ENCODE measurements at regions not wholly inside any gene's neighbourhood (a gene's known extent, or its start where the extent isn't known, plus 50 kb on each side); places are given as distances from the start of the nearest gene placed in this dataset.

DNA sequence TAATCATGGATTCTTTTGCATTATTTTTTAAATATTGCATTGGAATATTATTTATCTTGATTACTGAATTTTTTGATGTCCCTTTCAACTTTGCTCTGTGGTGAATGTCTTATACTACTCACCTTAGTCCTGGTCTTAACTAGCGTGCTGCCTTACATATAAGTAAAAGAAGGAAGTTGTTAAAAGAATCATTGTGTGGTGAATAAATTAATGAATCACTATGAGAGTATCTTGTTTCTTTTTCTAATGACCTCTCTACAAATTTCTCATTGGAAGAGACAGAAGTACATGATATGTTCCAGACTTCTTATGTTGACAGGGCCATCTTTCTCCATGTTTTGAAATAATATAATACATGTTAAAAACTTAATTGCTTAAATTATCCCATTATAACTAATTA, 432.6 kb upstream of the MMADHC start:
- no peak overlapping the region for H3K9ac ChIP-seq (ENCODE audit: low read depth in 1 of 2, low read length in 2 of 2)
- no peak overlapping the region for H3K27ac ChIP-seq (ENCODE audit: low read depth in 2 of 2, low read length in 2 of 2)
- no peaks in the 10 kb centered on the region for H3K9me3 ChIP-seq (ENCODE audit: control insufficient read depth in 2 of 2, low read length in 2 of 2)
- no peaks in the 10 kb centered on the region for H3K36me3 ChIP-seq (ENCODE audit: control insufficient read depth in 2 of 2, insufficient read depth in 2 of 2, low read length in 2 of 2)
- H3K27me3 ChIP-seq (ENCODE audit: control insufficient read depth in 2 of 2, insufficient read depth in 2 of 2, low read length in 2 of 2), result no peaks in the 10 kb centered on the region
- no peaks in the 10 kb centered on the region for H3K4me1 ChIP-seq (ENCODE audit: control insufficient read depth in 2 of 2, insufficient read depth in 2 of 2, low read length in 2 of 2)
- H3K4me3 ChIP-seq (ENCODE audit: low read length in 2 of 2), result no peak overlapping the region

DNA sequence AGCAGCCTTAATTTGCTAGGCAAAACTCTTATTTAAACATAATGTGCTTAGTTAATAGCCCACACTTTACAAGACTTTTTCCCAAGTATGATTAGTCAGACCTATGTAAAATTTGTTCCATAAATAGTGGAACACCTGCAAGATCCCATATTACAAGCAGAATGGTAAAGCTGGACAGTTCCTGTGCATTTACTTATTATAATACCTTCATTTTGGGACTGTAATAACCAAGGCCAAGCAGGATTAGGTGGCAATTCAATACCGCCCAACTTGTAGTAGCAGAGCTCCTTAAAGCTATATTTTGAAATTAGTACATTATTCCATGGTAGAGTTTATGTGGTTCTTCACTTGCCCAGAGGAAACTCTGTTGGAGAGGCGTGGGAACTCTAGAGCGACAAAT, 431.5 kb upstream of the MMADHC start:
- H3K9me3 ChIP-seq (ENCODE audit: control insufficient read depth in 2 of 2, low read length in 2 of 2), result no peaks in the 10 kb centered on the region
- H3K9ac ChIP-seq (ENCODE audit: low read depth in 1 of 2, low read length in 2 of 2), result no peak overlapping the region
- H3K4me1 ChIP-seq (ENCODE audit: control insufficient read depth in 2 of 2, insufficient read depth in 2 of 2, low read length in 2 of 2), result no peaks in the 10 kb centered on the region
- H3K27ac ChIP-seq (ENCODE audit: low read depth in 2 of 2, low read length in 2 of 2), result no peak overlapping the region
- no peak overlapping the region for H3K4me3 ChIP-seq (ENCODE audit: low read length in 2 of 2)
- H3K27me3 ChIP-seq (ENCODE audit: control insufficient read depth in 2 of 2, insufficient read depth in 2 of 2, low read length in 2 of 2), result no peaks in the 10 kb centered on the region
- H3K36me3 ChIP-seq (ENCODE audit: control insufficient read depth in 2 of 2, insufficient read depth in 2 of 2, low read length in 2 of 2), result no peaks in the 10 kb centered on the region

DNA sequence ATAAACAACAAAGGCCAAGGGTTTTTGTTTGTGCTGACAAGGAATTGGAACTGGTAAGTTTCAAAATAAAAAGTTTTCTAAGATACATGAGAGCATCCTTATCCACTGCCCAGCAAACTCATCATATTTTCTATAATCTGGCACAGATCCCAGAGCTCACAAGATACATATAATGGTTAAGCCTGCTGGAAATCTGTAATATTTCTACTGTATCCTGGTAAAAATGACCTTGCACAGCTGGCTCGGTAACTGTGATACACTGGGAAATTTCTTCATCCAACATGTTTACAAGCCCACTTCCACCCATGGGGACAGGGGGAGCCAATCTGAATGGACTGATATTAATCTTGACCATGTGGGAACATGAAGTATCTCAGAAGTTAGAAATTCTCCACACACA, 425.4 kb upstream of the MMADHC start:
- H3K36me3 ChIP-seq (ENCODE audit: control insufficient read depth in 2 of 2, insufficient read depth in 2 of 2, low read length in 2 of 2), result no peaks in the 10 kb centered on the region
- H3K27me3 ChIP-seq (ENCODE audit: control insufficient read depth in 2 of 2, insufficient read depth in 2 of 2, low read length in 2 of 2), result no peaks in the 10 kb centered on the region
- H3K4me1 ChIP-seq (ENCODE audit: control insufficient read depth in 2 of 2, insufficient read depth in 2 of 2, low read length in 2 of 2), result no peaks in the 10 kb centered on the region
- H3K9ac ChIP-seq (ENCODE audit: low read depth in 1 of 2, low read length in 2 of 2), result no peak overlapping the region
- H3K4me3 ChIP-seq (ENCODE audit: low read length in 2 of 2), result no peak overlapping the region
- H3K27ac ChIP-seq (ENCODE audit: low read depth in 2 of 2, low read length in 2 of 2), result no peak overlapping the region
- no peaks in the 10 kb centered on the region for H3K9me3 ChIP-seq (ENCODE audit: control insufficient read depth in 2 of 2, low read length in 2 of 2)

- H3K27ac ChIP-seq (ENCODE audit: low read depth in 2 of 2, low read length in 2 of 2), result no peak overlapping the region
- no peaks in the 10 kb centered on the region for H3K27me3 ChIP-seq (ENCODE audit: control insufficient read depth in 2 of 2, insufficient read depth in 2 of 2, low read length in 2 of 2)
- no peaks in the 10 kb centered on the region for H3K4me1 ChIP-seq (ENCODE audit: control insufficient read depth in 2 of 2, insufficient read depth in 2 of 2, low read length in 2 of 2)
- no peak overlapping the region for H3K9ac ChIP-seq (ENCODE audit: low read depth in 1 of 2, low read length in 2 of 2)
- H3K9me3 ChIP-seq (ENCODE audit: control insufficient read depth in 2 of 2, low read length in 2 of 2), result no peaks in the 10 kb centered on the region
- H3K4me3 ChIP-seq (ENCODE audit: low read length in 2 of 2), result no peak overlapping the region
- no peaks in the 10 kb centered on the region for H3K36me3 ChIP-seq (ENCODE audit: control insufficient read depth in 2 of 2, insufficient read depth in 2 of 2, low read length in 2 of 2)
Observed at GRCh38 chr2:150011161-150011730, 423.7 kb upstream of the MMADHC start.

DNA sequence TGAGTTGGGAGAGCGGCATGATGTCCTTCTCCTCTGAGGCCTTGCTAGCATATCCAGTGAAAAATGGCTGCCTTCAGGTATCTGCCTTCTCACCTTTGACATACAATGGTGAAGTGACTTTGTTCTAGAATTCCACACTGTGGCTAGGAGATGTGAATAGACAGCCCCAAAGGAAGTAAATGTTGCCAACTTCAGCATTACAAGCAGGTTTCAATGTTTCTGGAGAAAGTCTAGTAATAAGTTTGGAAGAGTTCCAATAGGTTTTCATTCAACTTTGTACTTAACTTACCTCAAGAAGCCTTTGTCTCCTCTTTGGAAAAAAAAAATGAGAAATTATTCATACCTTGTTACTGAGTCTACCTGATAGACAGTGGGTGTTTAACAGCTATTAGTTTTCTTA, 421.3 kb upstream of the MMADHC start:
- Histone ChIP-seq H3K4me1 (ENCODE audit: control insufficient read depth in 2 of 2, insufficient read depth in 2 of 2, low read length in 2 of 2) (no peaks in the 10 kb centered on the region), H3K9ac (ENCODE audit: low read depth in 1 of 2, low read length in 2 of 2) (no peak overlapping the region), H3K27ac (ENCODE audit: low read depth in 2 of 2, low read length in 2 of 2) (no peak overlapping the region), H3K4me3 (ENCODE audit: low read length in 2 of 2) (no peak overlapping the region), H3K36me3 (ENCODE audit: control insufficient read depth in 2 of 2, insufficient read depth in 2 of 2, low read length in 2 of 2) (no peaks in the 10 kb centered on the region), H3K9me3 (ENCODE audit: control insufficient read depth in 2 of 2, low read length in 2 of 2) (no peaks in the 10 kb centered on the region), H3K27me3 (ENCODE audit: control insufficient read depth in 2 of 2, insufficient read depth in 2 of 2, low read length in 2 of 2) (no peaks in the 10 kb centered on the region)

DNA sequence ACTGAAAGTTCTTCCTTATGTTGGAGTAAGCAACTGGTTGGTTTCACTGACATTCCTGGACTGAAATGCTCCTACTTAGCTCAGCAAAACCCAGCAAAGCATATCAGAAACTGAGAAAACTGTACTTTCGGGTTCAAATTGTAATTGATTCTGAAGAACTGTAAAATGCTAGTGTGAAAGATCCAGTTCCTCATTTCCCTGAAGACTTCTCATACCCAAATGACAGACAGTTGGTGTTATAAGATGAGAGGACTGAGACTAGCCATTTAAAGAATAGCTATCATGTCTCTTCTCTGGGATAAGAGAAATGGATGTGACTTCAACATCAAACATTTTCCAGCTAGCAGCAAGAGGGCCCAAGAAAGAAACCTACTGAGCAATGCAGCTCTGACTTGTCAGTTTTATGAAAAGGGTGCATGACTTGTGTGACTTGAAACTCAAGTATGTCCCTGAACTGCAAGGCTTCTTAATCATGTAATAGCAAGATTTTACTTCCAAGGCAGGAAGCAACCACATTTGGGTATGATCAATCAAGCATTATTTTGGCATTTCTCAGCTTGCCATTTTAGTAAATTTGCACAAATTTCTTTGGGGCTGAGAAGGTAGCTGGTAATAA, 420.3 kb upstream of the MMADHC start:
- Histone ChIP-seq H3K27me3 (ENCODE audit: control insufficient read depth in 2 of 2, insufficient read depth in 2 of 2, low read length in 2 of 2) (no peaks in the 10 kb centered on the region), H3K4me1 (ENCODE audit: control insufficient read depth in 2 of 2, insufficient read depth in 2 of 2, low read length in 2 of 2) (no peaks in the 10 kb centered on the region), H3K36me3 (ENCODE audit: control insufficient read depth in 2 of 2, insufficient read depth in 2 of 2, low read length in 2 of 2) (no peaks in the 10 kb centered on the region), H3K9me3 (ENCODE audit: control insufficient read depth in 2 of 2, low read length in 2 of 2) (no peaks in the 10 kb centered on the region), H3K4me3 (ENCODE audit: low read length in 2 of 2) (no peak overlapping the region), H3K27ac (ENCODE audit: low read depth in 2 of 2, low read length in 2 of 2) (no peak overlapping the region), H3K9ac (ENCODE audit: low read depth in 1 of 2, low read length in 2 of 2) (no peak overlapping the region)

DNA sequence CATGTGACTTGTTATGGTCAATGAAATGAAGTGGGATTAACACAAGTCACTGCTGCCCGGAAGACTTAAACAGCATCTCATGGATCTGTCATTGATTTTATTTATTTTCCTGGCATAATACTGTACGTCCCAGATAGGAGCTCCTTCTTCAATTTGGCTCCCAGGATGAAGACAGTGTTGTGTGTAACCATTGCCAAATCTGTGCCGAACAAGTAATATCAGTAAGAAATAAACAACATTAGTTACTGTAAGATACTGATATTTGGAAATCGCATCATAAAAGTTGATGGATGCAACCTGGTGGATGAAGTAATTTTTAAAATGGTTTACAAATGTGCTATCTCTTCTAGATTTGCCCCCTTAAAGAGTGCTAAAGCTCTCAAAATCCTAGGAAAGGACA, 419.0 kb upstream of the MMADHC start:
- no peaks in the 10 kb centered on the region for H3K9me3 ChIP-seq (ENCODE audit: control insufficient read depth in 2 of 2, low read length in 2 of 2)
- no peak overlapping the region for H3K4me3 ChIP-seq (ENCODE audit: low read length in 2 of 2)
- H3K9ac ChIP-seq (ENCODE audit: low read depth in 1 of 2, low read length in 2 of 2), result no peak overlapping the region
- H3K27me3 ChIP-seq (ENCODE audit: control insufficient read depth in 2 of 2, insufficient read depth in 2 of 2, low read length in 2 of 2), result no peaks in the 10 kb centered on the region
- no peaks in the 10 kb centered on the region for H3K36me3 ChIP-seq (ENCODE audit: control insufficient read depth in 2 of 2, insufficient read depth in 2 of 2, low read length in 2 of 2)
- H3K27ac ChIP-seq (ENCODE audit: low read depth in 2 of 2, low read length in 2 of 2), result no peak overlapping the region
- H3K4me1 ChIP-seq (ENCODE audit: control insufficient read depth in 2 of 2, insufficient read depth in 2 of 2, low read length in 2 of 2), result no peaks in the 10 kb centered on the region

GRCh38 chr2:150003544-150003943, 416.0 kb upstream of the MMADHC start:
- H3K4me1 ChIP-seq (ENCODE audit: control insufficient read depth in 2 of 2, insufficient read depth in 2 of 2, low read length in 2 of 2), result no peaks in the 10 kb centered on the region
- H3K9ac ChIP-seq (ENCODE audit: low read depth in 1 of 2, low read length in 2 of 2), result no peak overlapping the region
- no peaks in the 10 kb centered on the region for H3K9me3 ChIP-seq (ENCODE audit: control insufficient read depth in 2 of 2, low read length in 2 of 2)
- no peak overlapping the region for H3K4me3 ChIP-seq (ENCODE audit: low read length in 2 of 2)
- H3K36me3 ChIP-seq (ENCODE audit: control insufficient read depth in 2 of 2, insufficient read depth in 2 of 2, low read length in 2 of 2), result no peaks in the 10 kb centered on the region
- no peak overlapping the region for H3K27ac ChIP-seq (ENCODE audit: low read depth in 2 of 2, low read length in 2 of 2)
- H3K27me3 ChIP-seq (ENCODE audit: control insufficient read depth in 2 of 2, insufficient read depth in 2 of 2, low read length in 2 of 2), result no peaks in the 10 kb centered on the region

DNA sequence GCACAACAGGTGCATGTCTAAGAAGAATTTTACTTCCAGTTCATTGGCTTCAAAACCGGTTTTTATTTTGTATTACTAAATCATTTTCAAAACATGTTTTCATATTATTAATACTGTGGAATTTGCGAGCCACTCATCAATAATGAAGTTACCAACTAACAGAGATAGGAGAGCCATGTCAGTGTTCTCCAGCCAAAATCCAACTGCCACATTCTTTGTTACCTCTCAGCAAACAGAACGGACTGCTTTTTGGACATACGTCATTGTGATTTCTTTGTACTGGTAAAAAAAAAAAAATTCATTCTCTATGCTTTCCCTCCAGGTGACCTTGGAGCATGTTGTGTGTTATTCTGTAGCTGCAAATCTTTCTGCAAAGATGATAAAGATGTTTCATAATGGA, 414.2 kb upstream of the MMADHC start:
- no peak overlapping the region for H3K4me3 ChIP-seq (ENCODE audit: low read length in 2 of 2)
- H3K9me3 ChIP-seq (ENCODE audit: control insufficient read depth in 2 of 2, low read length in 2 of 2), result no peaks in the 10 kb centered on the region
- H3K27ac ChIP-seq (ENCODE audit: low read depth in 2 of 2, low read length in 2 of 2), result no peak overlapping the region
- no peak overlapping the region for H3K9ac ChIP-seq (ENCODE audit: low read depth in 1 of 2, low read length in 2 of 2)
- H3K4me1 ChIP-seq (ENCODE audit: control insufficient read depth in 2 of 2, insufficient read depth in 2 of 2, low read length in 2 of 2), result no peaks in the 10 kb centered on the region
- no peaks in the 10 kb centered on the region for H3K36me3 ChIP-seq (ENCODE audit: control insufficient read depth in 2 of 2, insufficient read depth in 2 of 2, low read length in 2 of 2)
- H3K27me3 ChIP-seq (ENCODE audit: control insufficient read depth in 2 of 2, insufficient read depth in 2 of 2, low read length in 2 of 2), result no peaks in the 10 kb centered on the region

GRCh38 chr2:149996901-149997300, 409.3 kb upstream of the MMADHC start:
- Histone ChIP-seq H3K27ac (ENCODE audit: low read depth in 2 of 2, low read length in 2 of 2) (no peak overlapping the region), H3K9me3 (ENCODE audit: control insufficient read depth in 2 of 2, low read length in 2 of 2) (no peaks in the 10 kb centered on the region), H3K4me1 (ENCODE audit: control insufficient read depth in 2 of 2, insufficient read depth in 2 of 2, low read length in 2 of 2) (no peaks in the 10 kb centered on the region), H3K27me3 (ENCODE audit: control insufficient read depth in 2 of 2, insufficient read depth in 2 of 2, low read length in 2 of 2) (no peaks in the 10 kb centered on the region), H3K4me3 (ENCODE audit: low read length in 2 of 2) (no peak overlapping the region), H3K9ac (ENCODE audit: low read depth in 1 of 2, low read length in 2 of 2) (no peak overlapping the region), H3K36me3 (ENCODE audit: control insufficient read depth in 2 of 2, insufficient read depth in 2 of 2, low read length in 2 of 2) (no peaks in the 10 kb centered on the region)
